SU-DHL-6 (cell line): ENCODE measurements at regions not wholly inside any gene's neighbourhood (a gene's known extent, or its start where the extent isn't known, plus 50 kb on each side); places are given as distances from the start of the nearest gene placed in this dataset.

ENCODE experiments used
- EZH2phosphoT487 ChIP-seq: fragments of 200-600 bp; sonication (generic), shearing (Covaris generic); conservative IDR thresholded peaks from 2 replicates; pipeline ENCODE4 v1.6.1; 2018; ENCODE audit warnings: mild to moderate bottlenecking, antibody characterized with exemption, low read length, moderate library complexity, mixed read lengths
- TF ChIP-seq, protein P1 (sequence below): fragments of 200-600 bp; sonication (generic); IDR thresholded peaks from one replicate; pipeline ENCODE4 v1.5.1; 2017; ENCODE audit warnings: antibody characterized with exemption, mild to moderate bottlenecking, low read length, moderate library complexity; ENCODE audit not compliant: insufficient read depth, poor library complexity, severe bottlenecking

DNA sequence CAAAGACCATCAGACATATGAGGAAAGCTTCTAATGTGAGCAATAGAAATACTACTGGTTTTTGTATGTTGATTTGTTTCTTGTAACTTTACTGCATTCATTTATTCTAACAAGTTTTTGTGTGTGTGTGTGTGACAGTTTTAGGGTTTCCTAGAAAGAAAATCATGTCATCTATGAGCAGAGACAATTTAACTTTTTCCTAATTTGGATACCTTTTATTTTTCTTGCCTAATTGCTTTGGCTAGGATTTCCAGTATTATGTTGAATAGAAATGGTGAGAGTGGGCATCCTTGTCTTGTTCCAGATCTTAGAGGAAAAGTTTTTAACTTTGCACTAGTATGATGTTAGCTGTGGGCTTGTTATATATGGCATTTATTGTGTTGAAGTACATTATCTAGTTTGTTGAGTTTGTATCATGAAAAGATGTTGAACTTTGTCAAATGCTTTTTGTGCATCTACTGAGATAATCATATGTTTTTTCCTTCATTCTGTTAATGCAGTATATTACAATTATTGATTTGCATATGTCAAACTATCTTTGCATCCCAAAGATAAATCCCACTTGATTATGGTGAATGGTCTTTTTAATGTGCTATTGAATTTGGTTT is 117.3 kb upstream of the CDC42EP3 start:
- TF ChIP-seq, protein P1, sequence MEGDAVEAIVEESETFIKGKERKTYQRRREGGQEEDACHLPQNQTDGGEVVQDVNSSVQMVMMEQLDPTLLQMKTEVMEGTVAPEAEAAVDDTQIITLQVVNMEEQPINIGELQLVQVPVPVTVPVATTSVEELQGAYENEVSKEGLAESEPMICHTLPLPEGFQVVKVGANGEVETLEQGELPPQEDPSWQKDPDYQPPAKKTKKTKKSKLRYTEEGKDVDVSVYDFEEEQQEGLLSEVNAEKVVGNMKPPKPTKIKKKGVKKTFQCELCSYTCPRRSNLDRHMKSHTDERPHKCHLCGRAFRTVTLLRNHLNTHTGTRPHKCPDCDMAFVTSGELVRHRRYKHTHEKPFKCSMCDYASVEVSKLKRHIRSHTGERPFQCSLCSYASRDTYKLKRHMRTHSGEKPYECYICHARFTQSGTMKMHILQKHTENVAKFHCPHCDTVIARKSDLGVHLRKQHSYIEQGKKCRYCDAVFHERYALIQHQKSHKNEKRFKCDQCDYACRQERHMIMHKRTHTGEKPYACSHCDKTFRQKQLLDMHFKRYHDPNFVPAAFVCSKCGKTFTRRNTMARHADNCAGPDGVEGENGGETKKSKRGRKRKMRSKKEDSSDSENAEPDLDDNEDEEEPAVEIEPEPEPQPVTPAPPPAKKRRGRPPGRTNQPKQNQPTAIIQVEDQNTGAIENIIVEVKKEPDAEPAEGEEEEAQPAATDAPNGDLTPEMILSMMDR, result no peak
- TF ChIP-seq EZH2phosphoT487, result no peak
